HG03025 (cell line): ENCODE measurements at regions not wholly inside any gene's neighbourhood (a gene's known extent, or its start where the extent isn't known, plus 50 kb on each side); places are given as distances from the start of the nearest gene placed in this dataset.

Experiments
- ATAC-seq: cut with Tn5 transposase; IDR thresholded peaks from one replicate; pipeline ENCODE4 v1.9.1; 2021; ENCODE audit warnings: mild to moderate bottlenecking, moderate library complexity; ENCODE audit not compliant: unreplicated experiment, low FRiP score

DNA sequence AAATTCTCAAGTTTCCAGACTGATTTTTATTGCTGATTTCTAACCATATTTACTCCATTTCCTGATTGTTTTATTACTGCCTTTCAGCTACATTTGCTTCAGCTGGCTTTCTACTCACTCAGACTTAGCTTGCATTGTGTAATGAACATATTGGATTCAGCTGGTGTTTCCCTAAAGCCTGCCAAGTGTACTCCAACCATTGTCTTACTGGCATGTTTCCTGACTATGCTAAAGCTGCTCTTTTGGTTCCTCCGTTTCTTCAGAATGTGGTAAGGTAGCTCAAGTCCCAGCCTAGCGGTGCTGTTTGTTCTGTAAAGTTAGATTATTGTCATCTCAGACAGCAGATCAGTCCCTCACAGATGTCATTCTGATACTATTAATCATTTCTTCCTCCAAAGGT is 53.1 kb upstream of the GLRA2 start:
- no peak for ATAC-seq

DNA sequence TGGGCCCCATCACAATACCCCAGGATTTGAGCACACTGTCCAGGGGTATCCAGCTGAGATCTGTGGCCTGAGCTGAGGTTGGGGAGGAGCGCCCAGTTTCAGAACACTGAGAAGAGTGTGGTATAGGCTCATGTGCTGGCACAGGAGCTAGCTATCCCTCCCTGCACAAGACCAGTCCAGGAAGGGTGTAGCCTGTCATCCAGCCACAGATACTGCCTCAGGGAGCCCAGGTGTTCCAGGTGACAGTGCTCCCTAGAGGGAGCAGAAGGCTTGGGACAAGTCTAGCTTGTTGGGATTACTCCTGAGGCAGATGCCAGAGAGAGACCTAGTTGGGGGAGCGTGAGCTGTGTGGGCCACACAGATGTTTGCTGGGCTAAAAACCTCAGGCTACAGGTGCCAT is 79.6 kb upstream of the GLRA2 start:
- ATAC-seq = no peak

DNA sequence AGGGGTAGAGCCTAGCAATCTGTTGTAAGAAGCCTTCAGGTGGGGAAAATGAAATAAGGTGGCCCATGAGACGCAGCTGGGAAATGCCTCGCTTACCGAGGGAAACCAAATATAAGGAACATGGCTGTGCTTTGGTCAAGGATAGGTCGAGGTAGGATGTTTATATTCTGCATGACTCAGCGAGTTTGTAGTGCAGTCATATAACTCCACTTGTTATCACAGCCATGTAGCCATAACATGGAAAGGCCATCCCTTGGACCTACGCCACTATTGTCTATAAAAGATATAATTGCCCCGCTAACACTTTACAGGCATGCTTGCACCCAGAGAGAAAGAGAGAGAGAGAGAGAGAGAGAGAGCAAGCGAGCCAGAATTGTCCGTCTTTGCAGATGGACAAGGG is 80.9 kb upstream of the GLRA2 start:
- no peak for ATAC-seq

DNA sequence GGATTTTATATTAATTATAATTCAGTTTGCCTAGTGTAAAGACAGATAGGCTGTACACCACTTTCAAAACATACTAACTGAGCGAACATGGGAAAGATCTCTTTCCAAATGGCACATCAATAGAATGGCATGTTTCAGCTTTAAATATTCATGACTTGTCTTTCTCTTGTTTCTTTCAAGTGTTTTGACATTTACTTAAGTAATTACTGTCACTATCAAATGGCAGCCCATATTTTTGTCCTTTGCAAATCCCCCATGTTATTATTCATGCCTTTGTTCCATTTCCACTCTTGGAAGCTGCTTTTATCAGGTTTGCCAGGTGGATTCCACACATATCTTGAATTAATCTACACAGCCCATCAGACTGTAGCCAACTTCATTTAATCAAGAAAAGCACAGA is 89.2 kb upstream of the GLRA2 start:
- ATAC-seq = no peak

DNA sequence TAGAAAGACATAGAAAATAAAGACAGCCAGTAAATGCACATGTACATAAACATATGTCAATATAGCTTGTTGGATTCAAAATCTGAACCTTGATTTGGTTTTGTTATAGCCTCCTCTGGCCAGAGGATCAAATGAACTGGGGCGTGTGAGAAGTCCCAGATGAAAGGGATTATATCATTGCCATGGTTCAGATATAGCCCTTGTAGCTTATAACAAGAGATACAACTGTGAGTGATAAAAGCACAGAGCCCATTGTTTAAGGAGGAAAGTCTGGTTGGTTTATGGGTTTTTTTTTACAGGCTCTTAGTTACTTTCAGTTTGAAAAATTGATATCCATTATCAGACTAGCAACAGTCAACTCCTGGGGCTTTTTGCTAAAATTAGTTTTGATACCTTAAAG is 101.7 kb upstream of the GLRA2 start:
- no peak for ATAC-seq

DNA sequence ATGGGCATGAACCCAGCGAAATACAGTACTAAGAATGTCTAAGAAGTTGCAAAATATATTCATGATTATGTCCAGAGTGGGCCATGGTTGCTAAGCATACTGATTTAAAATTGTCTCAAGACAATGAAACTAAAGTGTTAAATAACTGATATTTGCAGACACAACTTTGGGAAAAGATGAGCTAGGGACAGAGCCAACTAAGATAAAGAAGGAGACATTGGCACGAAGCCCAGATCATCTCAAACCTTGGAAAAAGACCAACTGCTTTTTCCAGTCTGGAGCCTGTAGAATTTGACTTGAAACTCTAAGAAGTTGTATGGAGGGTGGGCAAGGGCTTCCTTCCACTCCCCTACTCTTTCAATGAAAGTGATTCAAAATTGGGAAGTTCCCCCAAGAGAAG is 108.5 kb upstream of the GLRA2 start:
- no peak for ATAC-seq

DNA sequence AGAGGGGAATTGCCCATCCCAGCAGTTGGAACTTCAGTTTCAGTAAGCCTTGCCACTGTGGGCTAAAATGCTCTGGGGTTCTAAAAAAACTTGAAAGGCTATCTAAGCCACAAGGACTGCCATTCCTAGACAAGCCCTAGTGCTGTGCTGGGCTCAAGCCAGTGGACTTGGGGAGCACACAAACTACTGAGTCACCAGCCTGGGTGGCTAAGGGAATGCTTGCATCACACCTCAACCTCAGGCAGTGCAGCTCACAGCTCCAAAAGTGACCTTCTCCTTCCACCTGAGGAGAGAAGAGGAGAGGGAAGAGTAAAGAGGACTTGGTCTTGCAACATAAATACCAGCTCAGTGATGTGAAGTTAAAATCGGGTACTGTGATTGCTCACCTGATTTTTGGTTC is 116.7 kb upstream of the GLRA2 start:
- ATAC-seq = no peak

DNA sequence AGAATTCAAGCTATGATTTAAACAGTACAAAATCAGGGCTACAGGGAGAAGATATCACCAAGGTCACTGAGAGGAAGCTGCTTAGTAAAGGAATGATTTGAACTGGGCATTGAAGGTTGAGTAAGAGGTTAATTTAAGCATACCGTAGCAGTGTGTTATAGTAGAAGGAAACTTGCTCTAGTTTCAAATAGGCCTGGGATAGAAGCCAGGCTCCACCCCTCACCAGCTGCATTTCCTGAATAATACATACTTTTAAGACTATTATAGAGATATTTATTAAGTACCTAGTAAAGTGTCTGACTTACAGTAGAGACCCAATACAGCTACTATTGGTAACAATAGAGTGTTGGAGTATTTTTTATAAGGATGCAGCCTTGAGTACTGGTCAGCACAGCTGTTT is 118.0 kb upstream of the GLRA2 start:
- no peak for ATAC-seq

DNA sequence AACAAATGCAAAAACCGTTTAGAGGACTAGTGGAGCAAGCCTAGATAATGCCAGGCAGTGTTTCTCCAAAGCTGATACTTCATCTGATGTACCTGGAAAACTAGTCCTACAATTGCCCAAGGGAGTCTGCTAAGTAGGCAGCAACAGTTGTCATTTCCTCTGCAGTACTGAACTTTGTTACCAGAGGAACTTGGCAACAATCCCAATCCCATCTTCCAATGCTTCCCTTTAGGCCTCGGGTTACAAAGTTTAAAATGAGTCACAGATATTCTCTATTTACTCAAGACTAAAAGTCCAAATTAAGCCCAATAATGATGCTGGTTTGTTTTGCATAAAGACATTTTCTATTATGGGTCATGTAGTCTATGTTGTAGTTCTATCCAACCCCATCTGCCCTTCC is 120.0 kb upstream of the GLRA2 start:
- ATAC-seq = no peak

DNA sequence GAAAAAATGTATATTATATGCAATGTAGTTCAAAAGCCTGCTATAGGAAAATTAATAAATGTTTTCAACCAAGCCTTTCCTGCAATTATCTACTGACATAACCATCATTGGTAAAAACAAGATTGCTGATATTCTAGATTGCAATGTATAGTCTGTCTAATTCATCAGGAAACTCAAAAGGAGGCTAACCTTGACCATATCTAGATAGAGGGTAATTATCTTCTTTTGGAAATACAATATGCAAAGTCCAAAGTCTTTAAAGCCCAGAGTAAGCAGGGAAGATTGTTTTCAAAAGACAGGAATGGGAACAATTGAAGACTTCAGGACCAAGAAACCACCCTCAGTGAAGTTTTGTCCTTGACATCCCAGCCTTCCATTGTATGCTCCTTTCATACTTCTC is 123.1 kb upstream of the GLRA2 start:
- ATAC-seq = no peak

DNA sequence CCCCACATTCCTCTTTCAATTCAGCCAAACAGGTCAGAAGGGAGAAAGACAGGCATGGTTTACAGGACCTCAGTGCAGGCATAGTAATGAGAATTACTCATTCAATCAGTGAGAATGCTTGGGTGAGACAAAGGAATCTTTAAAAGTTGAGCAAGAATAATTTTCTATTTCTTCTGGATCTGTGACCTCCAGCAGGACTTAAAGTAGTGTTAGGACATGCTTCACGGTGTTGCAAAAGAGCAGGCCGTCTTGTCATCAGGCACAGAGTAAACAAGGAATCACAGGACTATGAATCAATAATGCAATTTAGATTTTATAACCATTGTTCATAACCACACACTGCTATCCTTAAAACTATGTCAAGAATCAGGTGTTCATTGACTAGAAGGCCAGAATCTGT is 130.6 kb upstream of the GLRA2 start:
- no peak for ATAC-seq

DNA sequence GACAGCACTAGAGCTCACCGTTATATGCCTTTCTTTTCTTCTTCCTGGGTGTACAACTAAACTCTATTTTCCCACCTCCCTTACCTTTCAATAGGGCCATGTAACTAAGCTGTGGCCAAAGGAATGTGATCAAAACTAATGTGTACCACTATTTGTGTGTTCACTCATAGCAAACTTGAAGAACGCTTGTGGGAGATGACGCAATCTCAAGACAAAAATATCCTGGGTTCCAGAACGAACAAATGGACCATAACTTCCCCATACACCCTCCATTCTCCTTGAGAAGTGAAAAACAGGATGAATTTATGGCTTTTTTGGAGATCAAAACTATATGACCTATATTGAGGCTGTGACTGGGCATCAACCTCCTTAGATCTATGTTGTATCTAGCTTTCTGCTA is 139.7 kb upstream of the GLRA2 start:
- ATAC-seq = no peak

DNA sequence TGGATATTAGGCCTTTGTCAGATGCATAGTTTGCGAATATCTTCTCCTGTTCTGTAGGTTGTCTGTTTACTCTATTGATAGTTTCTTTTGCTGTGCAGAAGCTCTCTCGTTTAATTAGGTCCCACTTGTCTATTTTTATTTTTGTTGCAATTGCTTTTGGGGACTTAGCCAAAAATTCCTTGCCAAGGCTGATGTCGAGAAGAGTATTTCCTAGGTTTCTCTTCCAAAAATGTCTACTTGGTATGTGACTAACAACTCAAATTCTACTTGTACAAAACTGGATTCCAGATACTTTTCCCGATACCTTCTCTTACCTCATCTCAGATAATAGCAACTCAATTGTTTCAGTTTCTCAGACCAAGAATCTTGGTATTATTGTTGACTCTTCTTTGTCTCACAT is 142.4 kb upstream of the GLRA2 start:
- no peak for ATAC-seq

DNA sequence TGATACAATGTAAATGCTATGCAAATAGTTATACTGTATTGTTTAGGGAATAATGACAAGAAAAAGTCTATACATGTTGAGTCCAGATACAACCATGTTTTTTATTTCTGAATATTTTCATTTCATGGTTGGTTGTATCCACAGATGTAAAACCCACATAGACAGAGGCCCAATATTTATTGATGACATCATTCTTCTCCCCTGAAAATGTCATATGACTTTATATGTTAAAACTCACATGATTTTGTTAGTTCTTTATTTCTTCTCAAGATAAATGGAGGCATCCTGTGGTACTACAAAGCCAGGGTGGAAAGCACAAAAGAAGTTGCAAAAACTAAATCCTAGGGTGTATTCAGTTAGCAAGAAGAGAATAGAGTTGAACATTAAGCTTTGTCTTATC is 149.3 kb upstream of the GLRA2 start:
- ATAC-seq = no peak

DNA sequence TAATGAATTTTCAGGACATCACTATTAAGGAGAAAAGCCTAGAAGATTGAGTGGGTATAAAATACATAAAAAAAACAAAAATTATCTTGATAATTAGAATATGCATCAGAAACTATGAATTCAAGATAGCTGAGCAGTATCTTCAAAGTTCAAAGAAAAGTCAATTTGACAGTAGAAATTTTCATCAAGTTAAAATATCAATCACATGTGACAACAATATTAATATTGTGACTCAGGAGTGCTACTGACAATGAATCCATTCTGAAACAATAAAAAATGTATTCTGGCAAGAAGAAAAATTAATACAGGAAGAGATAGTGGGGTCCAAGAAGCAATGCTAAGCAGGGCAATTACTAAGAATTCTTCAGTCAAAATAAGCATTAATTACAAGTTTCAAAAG is 151.9 kb upstream of the GLRA2 start:
- no peak for ATAC-seq

DNA sequence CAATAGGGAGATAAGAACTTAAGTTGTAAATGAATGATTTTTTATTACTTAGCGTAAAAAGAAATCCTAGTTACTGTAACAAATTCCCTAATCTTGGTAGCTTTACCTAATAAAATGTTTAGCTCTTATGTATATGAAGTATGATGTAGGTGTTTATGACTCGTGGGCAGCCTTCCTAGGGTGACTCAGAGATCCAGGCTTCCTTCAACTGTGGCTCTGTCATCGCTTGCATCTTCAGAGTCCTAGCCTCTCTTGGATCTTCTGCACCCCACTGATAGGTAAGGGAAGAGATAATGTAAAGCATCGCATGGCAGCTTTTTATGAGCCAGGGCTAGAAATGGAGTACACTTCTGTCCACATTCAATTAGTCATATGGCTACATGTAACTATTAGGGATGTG is 165.6 kb upstream of the GLRA2 start:
- no peak for ATAC-seq

DNA sequence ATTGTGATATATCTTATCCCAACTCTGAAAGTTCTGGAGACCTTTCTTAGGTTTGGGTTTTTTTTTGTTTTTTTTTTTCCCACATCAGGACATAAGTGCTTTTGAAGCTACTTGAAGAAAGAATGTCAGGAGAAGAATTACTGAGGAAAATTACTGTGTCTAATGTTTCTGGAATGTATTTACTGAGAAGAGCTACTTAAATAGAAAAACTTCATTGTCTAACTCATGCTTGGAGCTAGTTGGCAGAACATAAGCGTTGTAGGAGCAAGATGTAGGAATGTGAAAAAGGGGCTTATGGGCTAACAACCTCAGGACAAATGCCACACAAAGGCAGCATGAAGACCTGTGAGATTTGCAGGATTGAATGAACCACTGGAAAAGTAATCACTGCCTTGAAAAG is 166.6 kb upstream of the GLRA2 start:
- no peak for ATAC-seq

DNA sequence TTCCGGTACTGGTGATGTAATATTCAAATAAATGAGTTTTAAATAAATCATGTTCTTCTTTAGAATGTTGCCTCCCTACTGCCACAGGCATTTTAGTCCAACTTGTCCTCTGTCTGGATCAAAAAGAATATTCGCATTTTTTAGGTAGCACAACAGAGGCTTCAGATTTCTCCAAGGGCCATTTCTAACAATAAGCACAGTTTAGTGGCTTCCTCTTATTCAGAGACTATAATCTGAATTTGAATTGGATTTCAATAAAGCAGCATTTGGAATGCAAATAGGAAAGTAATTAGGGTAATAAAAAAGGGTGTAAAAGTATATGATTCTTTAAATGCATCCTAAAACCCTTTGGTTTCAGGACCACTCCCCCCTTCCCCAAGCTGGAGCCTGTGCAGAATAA is 167.9 kb upstream of the GLRA2 start:
- ATAC-seq = no peak

DNA sequence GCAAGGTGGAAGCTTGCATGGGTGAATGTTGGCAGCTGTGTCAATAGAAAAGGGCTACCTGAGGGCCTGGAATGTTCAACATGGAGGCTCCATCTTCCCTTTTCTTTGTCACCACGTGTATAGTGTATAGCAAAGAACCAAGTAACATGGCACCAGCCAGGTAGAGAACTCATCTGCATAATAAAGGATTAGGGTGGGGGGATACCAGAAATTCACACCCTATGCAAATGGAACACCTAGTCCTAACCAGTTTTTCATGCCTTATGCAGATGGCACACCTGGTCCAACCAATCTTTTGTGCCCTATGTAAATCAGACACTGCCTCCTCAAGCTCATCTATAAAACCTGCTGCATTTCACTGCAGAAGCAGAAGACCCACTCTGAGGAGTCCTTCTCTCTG is 169.6 kb upstream of the GLRA2 start:
- no peak for ATAC-seq

DNA sequence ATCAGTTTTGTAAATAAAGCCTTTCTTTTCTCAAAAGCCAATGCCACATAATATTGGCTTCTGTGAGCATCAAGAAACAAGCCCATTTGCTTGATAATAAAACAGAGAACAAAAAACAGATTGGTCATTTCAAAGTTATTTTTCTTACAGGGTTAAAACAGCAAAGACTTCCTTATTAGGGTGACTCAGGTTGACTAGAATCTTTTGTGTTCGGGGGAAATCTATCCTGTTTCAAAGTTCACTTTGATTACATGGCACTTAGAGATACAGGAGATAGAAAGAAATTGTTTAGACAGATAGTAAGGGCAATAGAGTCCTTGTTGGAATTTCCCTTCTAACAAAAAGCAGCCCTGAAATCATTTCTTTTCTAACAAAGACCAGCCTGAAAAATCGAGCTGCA is 170.0 kb upstream of the GLRA2 start:
- no peak for ATAC-seq

DNA sequence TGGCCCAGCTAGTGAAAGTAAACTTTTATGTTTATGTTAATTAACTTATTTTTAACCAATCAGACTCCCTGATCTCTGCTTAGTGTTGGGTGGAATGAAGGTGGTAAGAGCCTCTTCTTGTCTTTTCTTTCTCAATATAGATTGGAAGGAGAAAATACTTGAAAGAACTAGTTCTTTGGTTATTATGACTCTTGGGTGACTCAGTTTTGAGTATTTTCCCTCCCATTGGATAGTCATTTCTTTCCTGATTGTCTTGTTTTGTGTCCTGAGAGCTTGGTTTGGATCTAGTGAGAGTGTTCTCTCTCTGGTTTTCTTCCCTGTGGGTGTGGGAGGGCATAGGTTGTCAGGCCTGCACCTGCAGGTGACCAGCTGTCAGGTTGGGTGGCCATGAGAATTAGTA is 172.0 kb upstream of the GLRA2 start:
- ATAC-seq = no peak

DNA sequence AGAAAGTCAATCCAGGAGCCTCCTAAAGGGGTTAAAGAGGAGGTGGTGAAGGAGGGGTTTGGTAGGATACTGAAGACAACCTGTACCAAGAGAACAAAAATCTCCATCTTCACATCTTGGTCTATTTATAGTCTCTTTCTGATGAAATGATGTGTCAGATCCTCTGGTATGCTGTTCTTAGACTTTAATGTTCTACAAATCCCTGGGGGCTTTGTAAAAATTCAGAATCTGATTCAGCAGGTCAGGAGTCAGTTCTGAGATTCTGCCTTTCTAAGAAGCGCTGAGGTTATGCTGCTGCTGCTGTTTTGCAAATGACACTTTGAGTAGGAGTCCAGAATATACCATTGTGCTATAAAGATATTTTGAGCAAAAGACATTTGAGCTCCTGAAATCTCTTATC is 172.9 kb upstream of the GLRA2 start:
- ATAC-seq = no peak

DNA sequence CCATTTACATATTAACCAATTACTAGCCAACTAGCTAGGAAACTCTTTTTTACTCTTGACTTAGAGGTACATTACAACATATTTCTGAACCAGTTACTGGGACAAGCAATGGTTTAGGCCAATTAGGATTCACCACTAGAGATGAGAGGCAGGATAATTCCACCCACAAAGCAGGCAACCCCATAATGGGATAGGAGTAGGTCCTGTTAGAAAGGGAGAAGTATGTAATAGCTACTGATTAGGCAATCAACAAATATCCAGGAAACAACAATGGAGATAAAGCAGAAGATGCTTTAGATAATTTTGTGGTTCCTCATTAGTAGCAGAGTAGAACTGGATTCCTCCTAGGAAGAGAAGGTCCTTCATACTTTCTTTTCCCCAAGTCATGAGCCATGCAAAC is 173.8 kb upstream of the GLRA2 start:
- ATAC-seq = no peak

DNA sequence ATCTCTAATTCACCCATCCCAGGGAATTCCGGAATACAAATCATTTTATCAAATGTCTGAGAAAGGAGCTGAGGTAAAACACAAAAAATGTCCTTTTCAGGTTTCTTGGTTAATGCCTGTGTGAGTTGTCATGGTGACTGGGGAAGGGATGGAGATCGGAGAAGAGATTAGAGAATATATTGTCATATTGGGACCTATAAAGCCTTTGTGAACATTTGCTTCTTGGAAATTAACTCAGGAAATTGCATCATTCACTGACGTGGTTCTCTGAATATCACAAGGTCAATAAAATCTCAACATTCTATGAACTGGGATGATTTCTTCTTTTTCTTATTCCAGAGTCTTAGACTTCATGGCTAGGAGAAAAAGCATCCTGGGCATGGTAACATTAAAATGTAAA is 174.8 kb upstream of the GLRA2 start:
- no peak for ATAC-seq
